ENCODE measurements at regions not wholly inside any gene's neighbourhood (a gene's known extent, or its start where the extent isn't known, plus 50 kb on each side); places are given as distances from the start of the nearest gene placed in this dataset.

DNA sequence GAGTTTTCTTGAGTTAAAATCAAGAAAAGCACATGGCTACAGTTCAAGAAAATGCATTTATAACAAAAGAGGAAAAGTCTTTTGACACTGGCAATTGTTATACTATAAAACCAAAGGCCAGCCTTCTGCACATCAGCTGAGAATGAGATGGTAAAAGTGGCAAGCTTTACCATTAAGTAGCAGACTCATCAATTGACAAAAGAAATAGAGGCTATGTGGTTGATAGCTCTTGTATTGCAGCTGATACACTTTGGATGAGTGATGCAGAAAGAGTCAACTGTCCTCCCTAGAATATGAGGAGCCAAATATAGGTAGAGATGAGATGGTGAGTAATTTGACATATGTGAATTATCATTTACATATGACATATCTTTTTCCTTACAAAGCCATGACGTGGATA lies 1100.9 kb upstream of the CDH6 start:
- no peaks in the 10 kb centered on the region for H3K9me3 ChIP-seq (ENCODE audit: severe bottlenecking)
- no peak for DNase-seq (ENCODE audit: low spot score)
- ATAC-seq (ENCODE audit: low read depth), result no peak
- TF ChIP-seq, protein P1, sequence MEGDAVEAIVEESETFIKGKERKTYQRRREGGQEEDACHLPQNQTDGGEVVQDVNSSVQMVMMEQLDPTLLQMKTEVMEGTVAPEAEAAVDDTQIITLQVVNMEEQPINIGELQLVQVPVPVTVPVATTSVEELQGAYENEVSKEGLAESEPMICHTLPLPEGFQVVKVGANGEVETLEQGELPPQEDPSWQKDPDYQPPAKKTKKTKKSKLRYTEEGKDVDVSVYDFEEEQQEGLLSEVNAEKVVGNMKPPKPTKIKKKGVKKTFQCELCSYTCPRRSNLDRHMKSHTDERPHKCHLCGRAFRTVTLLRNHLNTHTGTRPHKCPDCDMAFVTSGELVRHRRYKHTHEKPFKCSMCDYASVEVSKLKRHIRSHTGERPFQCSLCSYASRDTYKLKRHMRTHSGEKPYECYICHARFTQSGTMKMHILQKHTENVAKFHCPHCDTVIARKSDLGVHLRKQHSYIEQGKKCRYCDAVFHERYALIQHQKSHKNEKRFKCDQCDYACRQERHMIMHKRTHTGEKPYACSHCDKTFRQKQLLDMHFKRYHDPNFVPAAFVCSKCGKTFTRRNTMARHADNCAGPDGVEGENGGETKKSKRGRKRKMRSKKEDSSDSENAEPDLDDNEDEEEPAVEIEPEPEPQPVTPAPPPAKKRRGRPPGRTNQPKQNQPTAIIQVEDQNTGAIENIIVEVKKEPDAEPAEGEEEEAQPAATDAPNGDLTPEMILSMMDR (IDR thresholded peaks at IDR 0.05; ENCODE audit: poor library complexity, severe bottlenecking), result no peak
- no peak overlapping the region for H3K27ac ChIP-seq (ENCODE audit: poor library complexity, severe bottlenecking)
- H3K36me3 ChIP-seq (ENCODE audit: low read depth), result no peaks in the 10 kb centered on the region
- H3K4me3 ChIP-seq (ENCODE audit: severe bottlenecking), result no peak overlapping the region
- H3K4me1 ChIP-seq (ENCODE audit: insufficient read depth, poor library complexity, severe bottlenecking), result no peaks in the 10 kb centered on the region
- H3K27me3 ChIP-seq (ENCODE audit: insufficient read depth, poor library complexity, severe bottlenecking), result no peaks in the 10 kb centered on the region

DNA sequence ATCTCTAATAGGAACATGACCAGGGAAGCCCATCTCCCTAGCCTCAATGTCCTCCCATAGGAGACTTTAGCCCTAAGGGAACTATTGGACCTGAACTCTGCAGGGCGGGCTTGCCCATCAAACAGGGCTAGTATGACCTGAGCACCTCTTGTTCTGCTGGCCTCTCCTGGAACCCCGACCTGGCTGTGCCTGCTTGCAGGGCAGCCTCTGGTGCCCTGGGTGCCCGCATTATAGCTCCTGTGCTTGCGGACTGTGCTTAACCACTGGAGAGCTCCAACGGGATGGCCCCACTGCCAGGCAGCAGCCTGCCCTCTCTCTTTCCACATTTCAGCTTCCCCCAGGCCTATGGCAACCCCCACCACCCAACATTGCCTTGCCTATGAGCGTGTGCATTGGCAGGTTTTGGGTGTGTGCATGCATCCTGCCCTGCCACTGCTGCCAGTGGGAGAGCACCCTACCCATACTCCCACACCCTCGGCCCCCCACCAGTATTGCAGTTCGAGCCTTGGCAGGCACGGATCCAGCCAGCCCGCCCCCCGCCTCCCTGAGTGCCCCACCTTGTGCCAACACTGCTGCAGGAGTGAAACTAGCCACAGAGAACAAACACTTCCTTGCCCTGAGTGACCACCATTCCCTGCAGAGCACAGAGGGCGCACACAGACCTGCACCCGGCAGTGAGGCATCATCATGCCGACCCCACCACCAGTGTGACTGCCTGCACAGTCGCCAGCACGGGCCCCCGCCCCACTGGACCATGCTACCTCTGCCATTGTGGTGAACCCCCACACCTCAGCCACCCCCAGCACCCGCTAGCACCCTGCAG lies 1123.8 kb upstream of the CDH6 start:
- peaks cover 16% of the 10 kb centered on the region for H3K27me3 ChIP-seq (ENCODE audit: insufficient read depth, poor library complexity, severe bottlenecking)

DNA sequence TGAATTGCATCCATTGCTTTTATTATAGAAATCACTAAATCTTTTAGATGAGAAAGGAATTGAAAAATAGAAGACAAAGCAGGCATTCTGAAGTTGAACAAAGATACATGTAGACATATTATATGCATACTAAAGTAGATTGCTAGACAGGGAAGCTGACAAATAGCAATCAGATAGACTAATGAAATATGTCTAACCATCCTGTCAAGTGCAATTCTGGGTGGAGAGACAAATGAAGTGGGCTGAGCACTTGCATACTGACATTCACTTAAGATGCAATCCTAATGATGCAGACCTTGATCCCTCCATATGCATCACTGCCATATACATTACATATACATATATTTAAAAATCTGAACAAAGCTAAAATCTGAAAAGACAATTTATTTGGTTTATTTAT lies 1130.0 kb upstream of the CDH6 start:
- no peak for DNase-seq (ENCODE audit: low spot score)
- ATAC-seq (ENCODE audit: low read depth), result no peak
- H3K27me3 ChIP-seq (ENCODE audit: insufficient read depth, poor library complexity, severe bottlenecking), result peaks cover 25% of the 10 kb centered on the region
- H3K4me3 ChIP-seq (ENCODE audit: severe bottlenecking), result no peak overlapping the region
- no peaks in the 10 kb centered on the region for H3K9me3 ChIP-seq (ENCODE audit: severe bottlenecking)
- TF ChIP-seq, protein P1 (IDR thresholded peaks at IDR 0.05; ENCODE audit: poor library complexity, severe bottlenecking), result no peak
- H3K27ac ChIP-seq (ENCODE audit: poor library complexity, severe bottlenecking), result no peak overlapping the region
- H3K36me3 ChIP-seq (ENCODE audit: low read depth), result no peaks in the 10 kb centered on the region
- no peaks in the 10 kb centered on the region for H3K4me1 ChIP-seq (ENCODE audit: insufficient read depth, poor library complexity, severe bottlenecking)

More for the DNA sequence above, 1123.8 kb upstream of the CDH6 start:
- ATAC-seq (ENCODE audit: low read depth), result no peak
- Histone ChIP-seq H3K27ac (ENCODE audit: poor library complexity, severe bottlenecking) (no peak overlapping the region), H3K4me3 (ENCODE audit: severe bottlenecking) (no peak overlapping the region), H3K4me1 (ENCODE audit: insufficient read depth, poor library complexity, severe bottlenecking) (no peaks in the 10 kb centered on the region), H3K9me3 (ENCODE audit: severe bottlenecking) (no peaks in the 10 kb centered on the region), H3K36me3 (ENCODE audit: low read depth) (no peaks in the 10 kb centered on the region)
- TF ChIP-seq, protein P1 (IDR thresholded peaks at IDR 0.05; ENCODE audit: poor library complexity, severe bottlenecking), result no peak
- peak; percentile 57 for DNase-seq (ENCODE audit: low spot score)

DNA sequence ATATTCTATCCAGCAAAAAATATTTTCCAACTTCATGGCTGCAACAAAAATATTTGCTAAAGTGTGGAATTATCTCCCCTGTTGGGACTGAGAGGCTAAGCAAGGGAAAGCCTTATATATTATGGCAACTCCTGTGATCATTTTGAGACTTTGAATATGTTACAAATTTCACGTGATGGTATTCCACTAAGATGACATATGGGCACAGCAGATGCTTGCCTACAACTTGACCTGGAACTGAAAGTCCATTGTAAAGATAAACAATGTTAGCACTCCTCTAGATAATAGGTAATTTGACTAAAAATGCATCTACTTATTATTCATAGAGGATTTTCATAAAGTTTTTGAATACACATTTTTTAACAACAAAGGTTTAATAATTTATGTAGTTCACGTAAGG lies 1141.5 kb upstream of the CDH6 start:
- no peak for ATAC-seq (ENCODE audit: low read depth)
- no peak overlapping the region for H3K27ac ChIP-seq (ENCODE audit: poor library complexity, severe bottlenecking)

More for the DNA sequence above, 1141.5 kb upstream of the CDH6 start:
- Histone ChIP-seq H3K4me3 (ENCODE audit: severe bottlenecking) (no peak overlapping the region), H3K27me3 (ENCODE audit: insufficient read depth, poor library complexity, severe bottlenecking) (peaks cover 2% of the 10 kb centered on the region), H3K36me3 (ENCODE audit: low read depth) (no peaks in the 10 kb centered on the region), H3K9me3 (ENCODE audit: severe bottlenecking) (no peaks in the 10 kb centered on the region), H3K4me1 (ENCODE audit: insufficient read depth, poor library complexity, severe bottlenecking) (no peaks in the 10 kb centered on the region)
- TF ChIP-seq, protein P1 (IDR thresholded peaks at IDR 0.05; ENCODE audit: poor library complexity, severe bottlenecking), result no peak
- DNase-seq (ENCODE audit: low spot score), result no peak
